ENCODE measurements at regions not wholly inside any gene's neighbourhood (a gene's known extent, or its start where the extent isn't known, plus 50 kb on each side); places are given as distances from the start of the nearest gene placed in this dataset.

GRCh38 chr4:110797486-110797885, 174.6 kb upstream of the PITX2 start:
- TF ChIP-seq CTCF (conservative IDR thresholded peaks at IDR 0.05): no peak
- H3K36me3 Mint-ChIP-seq: no peaks in the 10 kb centered on the region
- peaks cover 30% of the 10 kb centered on the region for H3K27me3 Mint-ChIP-seq
- no peaks in the 10 kb centered on the region for H3K9me3 Mint-ChIP-seq
- no peak overlapping the region for H3K27ac Mint-ChIP-seq
- no peak overlapping the region for H3K4me3 Mint-ChIP-seq
- H3K4me1 Mint-ChIP-seq (ENCODE audit: unreplicated experiment): peaks cover 12% of the 10 kb centered on the region
- no peak for DNase-seq (ENCODE audit: extremely low spot score, unreplicated experiment)

- Mint-ChIP-seq H3K27ac (no peak overlapping the region), H3K9me3 (no peaks in the 10 kb centered on the region), H3K27me3 (peaks cover 30% of the 10 kb centered on the region), H3K4me3 (no peak overlapping the region), H3K4me1 (ENCODE audit: unreplicated experiment) (peaks cover 5% of the 10 kb centered on the region), H3K36me3 (no peaks in the 10 kb centered on the region)
- TF ChIP-seq CTCF (conservative IDR thresholded peaks at IDR 0.05): no peak
- no peak for DNase-seq (ENCODE audit: extremely low spot score, unreplicated experiment)
Measured at GRCh38 chr4:110798687-110799086, 175.8 kb upstream of the PITX2 start.

- no peak for DNase-seq (ENCODE audit: extremely low spot score, unreplicated experiment)
- Mint-ChIP-seq H3K36me3 (no peaks in the 10 kb centered on the region), H3K27ac (no peak overlapping the region), H3K27me3 (peaks cover 30% of the 10 kb centered on the region), H3K4me1 (ENCODE audit: unreplicated experiment) (no peaks in the 10 kb centered on the region), H3K9me3 (no peaks in the 10 kb centered on the region), H3K4me3 (no peak overlapping the region)
- no peak for TF ChIP-seq CTCF (conservative IDR thresholded peaks at IDR 0.05)
Measured at GRCh38 chr4:110799211-110799610, 176.3 kb upstream of the PITX2 start.

- Mint-ChIP-seq H3K36me3 (no peaks in the 10 kb centered on the region), H3K4me1 (ENCODE audit: unreplicated experiment) (no peaks in the 10 kb centered on the region), H3K27me3 (peaks cover 28% of the 10 kb centered on the region), H3K4me3 (no peak overlapping the region), H3K27ac (no peak overlapping the region), H3K9me3 (no peaks in the 10 kb centered on the region)
- no peak for DNase-seq (ENCODE audit: extremely low spot score, unreplicated experiment)
- no peak for TF ChIP-seq CTCF (conservative IDR thresholded peaks at IDR 0.05)
Measured at GRCh38 chr4:110801591-110801990, 178.7 kb upstream of the PITX2 start.

GRCh38 chr4:110808351-110808878, 185.5 kb upstream of the PITX2 start:
- H3K27ac Mint-ChIP-seq: no peak overlapping the region

More at GRCh38 chr4:110808351-110808878, 185.5 kb upstream of the PITX2 start:
- H3K9me3 Mint-ChIP-seq: no peaks in the 10 kb centered on the region
- no peak for TF ChIP-seq CTCF (conservative IDR thresholded peaks at IDR 0.05)
- no peak for DNase-seq (ENCODE audit: extremely low spot score, unreplicated experiment)
- H3K36me3 Mint-ChIP-seq: no peaks in the 10 kb centered on the region
- H3K27me3 Mint-ChIP-seq: peaks cover 4% of the 10 kb centered on the region
- no peaks in the 10 kb centered on the region for H3K4me1 Mint-ChIP-seq (ENCODE audit: unreplicated experiment)
- no peak overlapping the region for H3K4me3 Mint-ChIP-seq

Data from type B pancreatic cell (in vitro differentiated cells).